Gastrocnemius medialis (tissue), 4 donors: ENCODE measurements at regions not wholly inside any gene's neighbourhood (a gene's known extent, or its start where the extent isn't known, plus 50 kb on each side); places are given as distances from the start of the nearest gene placed in this dataset.

Experiments used
- POLR2A ChIP-seq, 2 donors: fragments of 450-650 bp; IDR thresholded peaks; one replicate each; pipeline ENCODE4 v1.6.1; 2017; ENCODE audit warnings: antibody characterized with exemption in 2 of 2, mild to moderate bottlenecking in 2 of 2, moderate library complexity in 2 of 2
- TF ChIP-seq, protein P1 (sequence below), 5 experiments: fragments of 450-650 bp in 3 of 5; fragments of 200-600 bp in 2 of 5; sonication (generic) in 2 of 5; IDR thresholded peaks in 4 of 5; conservative IDR thresholded peaks in 1 of 5; 1 replicate in 4 of 5; 2 replicates in 1 of 5; pipeline ENCODE4 v1.5.1; 2016 to 2019; ENCODE audit warnings: antibody characterized with exemption in 5 of 5, mild to moderate bottlenecking in 3 of 5, moderate library complexity in 3 of 5

DNA sequence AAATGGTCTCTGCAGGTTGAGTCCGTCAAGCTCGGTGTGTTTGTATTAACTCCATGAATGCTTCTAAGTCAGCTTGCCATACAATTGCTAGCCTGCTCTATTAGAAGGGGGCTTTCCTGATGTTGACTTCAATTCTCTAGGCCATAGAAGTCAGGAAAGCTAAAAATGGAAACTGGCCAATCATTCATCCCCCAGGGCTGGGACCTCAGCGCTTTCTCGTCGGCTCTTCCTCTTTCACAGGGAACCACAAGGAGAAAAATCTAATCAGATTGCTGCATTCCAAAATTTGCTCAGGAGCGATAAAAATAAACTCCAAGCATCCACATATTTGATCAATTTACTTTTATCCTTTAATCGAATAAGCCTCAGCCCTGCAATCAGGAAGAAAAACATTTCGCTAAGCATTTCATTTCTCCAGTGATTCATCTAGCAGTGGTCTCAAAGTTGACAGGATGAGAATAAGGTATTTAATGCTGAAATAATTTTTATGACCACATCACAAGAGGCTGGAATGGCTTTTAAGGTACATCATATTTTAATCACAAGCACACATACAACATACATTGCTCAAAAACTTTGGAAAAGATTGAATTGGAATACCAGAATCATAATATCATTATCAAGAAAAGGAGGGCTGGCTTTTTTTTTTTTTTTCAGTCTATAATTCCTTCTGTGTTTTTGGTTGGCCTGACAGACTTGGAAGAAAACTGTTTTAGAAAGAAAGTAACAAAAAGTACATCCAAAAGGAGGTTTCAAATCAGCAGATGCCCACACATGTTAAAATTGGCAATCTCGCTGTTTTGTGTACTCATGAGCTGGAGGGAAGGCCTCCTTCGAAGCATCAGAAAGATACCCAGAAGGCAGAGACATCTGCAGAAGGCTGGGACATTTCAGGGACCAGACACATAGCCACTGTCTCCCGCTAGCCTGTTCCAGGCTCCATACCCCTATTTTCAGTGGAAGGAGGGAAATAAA, 316.3 kb downstream of the NUAK1 start:
- TF ChIP-seq, protein P1, sequence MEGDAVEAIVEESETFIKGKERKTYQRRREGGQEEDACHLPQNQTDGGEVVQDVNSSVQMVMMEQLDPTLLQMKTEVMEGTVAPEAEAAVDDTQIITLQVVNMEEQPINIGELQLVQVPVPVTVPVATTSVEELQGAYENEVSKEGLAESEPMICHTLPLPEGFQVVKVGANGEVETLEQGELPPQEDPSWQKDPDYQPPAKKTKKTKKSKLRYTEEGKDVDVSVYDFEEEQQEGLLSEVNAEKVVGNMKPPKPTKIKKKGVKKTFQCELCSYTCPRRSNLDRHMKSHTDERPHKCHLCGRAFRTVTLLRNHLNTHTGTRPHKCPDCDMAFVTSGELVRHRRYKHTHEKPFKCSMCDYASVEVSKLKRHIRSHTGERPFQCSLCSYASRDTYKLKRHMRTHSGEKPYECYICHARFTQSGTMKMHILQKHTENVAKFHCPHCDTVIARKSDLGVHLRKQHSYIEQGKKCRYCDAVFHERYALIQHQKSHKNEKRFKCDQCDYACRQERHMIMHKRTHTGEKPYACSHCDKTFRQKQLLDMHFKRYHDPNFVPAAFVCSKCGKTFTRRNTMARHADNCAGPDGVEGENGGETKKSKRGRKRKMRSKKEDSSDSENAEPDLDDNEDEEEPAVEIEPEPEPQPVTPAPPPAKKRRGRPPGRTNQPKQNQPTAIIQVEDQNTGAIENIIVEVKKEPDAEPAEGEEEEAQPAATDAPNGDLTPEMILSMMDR (IDR thresholded peaks at IDR 0.05 in 4 of 5, conservative IDR thresholded peaks at IDR 0.05 in 1 of 5) = no peak
- no peak for TF ChIP-seq POLR2A (IDR thresholded peaks at IDR 0.05)
